ENCODE measurements at regions not wholly inside any gene's neighbourhood (a gene's known extent, or its start where the extent isn't known, plus 50 kb on each side); places are given as distances from the start of the nearest gene placed in this dataset.
"Not testable (repeated sequence)": the region's sequence is repeated elsewhere in the genome, so short reads cannot be mapped to it uniquely, and the experiment has no call there.

- in situ Hi-C loops (cut with HindIII; ENCODE audit: low pct_unique_long_range_greater_than_20kb, low sequenced_read_pairs) = no loop called here
- no peak for DNase-seq (ENCODE audit: low read depth in 1 of 2, low spot score in 1 of 2)
- TF ChIP-seq JUND (IDR thresholded peaks at IDR 0.05; ENCODE audit: low read depth) = no peak
Measured at GRCh38 chr11:21761000-21761399, 431.9 kb upstream of the ANO5 start.

- no peak for TF ChIP-seq JUND (IDR thresholded peaks at IDR 0.05; ENCODE audit: low read depth)
- in situ Hi-C loops (cut with HindIII; ENCODE audit: low pct_unique_long_range_greater_than_20kb, low sequenced_read_pairs) = no loop called here
- DNase-seq (ENCODE audit: low read depth in 1 of 2, low spot score in 1 of 2) = no peak
Measured at GRCh38 chr11:21768388-21768787, 424.5 kb upstream of the ANO5 start.

GRCh38 chr11:21769188-21769587 is 423.7 kb upstream of the ANO5 start:
- in situ Hi-C loops (cut with HindIII; ENCODE audit: low pct_unique_long_range_greater_than_20kb, low sequenced_read_pairs) = no loop called here
- no peak for TF ChIP-seq JUND (IDR thresholded peaks at IDR 0.05; ENCODE audit: low read depth)
- no peak for DNase-seq (ENCODE audit: low read depth in 1 of 2, low spot score in 1 of 2)

- no peak for TF ChIP-seq JUND (IDR thresholded peaks at IDR 0.05; ENCODE audit: low read depth)
- no peak for DNase-seq (ENCODE audit: low read depth in 1 of 2, low spot score in 1 of 2)
- in situ Hi-C loops (cut with HindIII; ENCODE audit: low pct_unique_long_range_greater_than_20kb, low sequenced_read_pairs) = no loop called here
Measured at GRCh38 chr11:21771097-21771496, 421.8 kb upstream of the ANO5 start.

- no peak for DNase-seq (ENCODE audit: low read depth in 1 of 2, low spot score in 1 of 2)
Measured at GRCh38 chr11:21774212-21774611, 418.7 kb upstream of the ANO5 start.

GRCh38 chr11:21775911-21776310 is 417.0 kb upstream of the ANO5 start:
- in situ Hi-C loops (cut with HindIII; ENCODE audit: low pct_unique_long_range_greater_than_20kb, low sequenced_read_pairs) = no loop called here
- no peak for DNase-seq (ENCODE audit: low read depth in 1 of 2, low spot score in 1 of 2)
- no peak for TF ChIP-seq JUND (IDR thresholded peaks at IDR 0.05; ENCODE audit: low read depth)

More at GRCh38 chr11:21774212-21774611, 418.7 kb upstream of the ANO5 start:
- no peak for TF ChIP-seq JUND (IDR thresholded peaks at IDR 0.05; ENCODE audit: low read depth)
- in situ Hi-C loops (cut with HindIII; ENCODE audit: low pct_unique_long_range_greater_than_20kb, low sequenced_read_pairs) = no loop called here

- no peak for TF ChIP-seq JUND (IDR thresholded peaks at IDR 0.05; ENCODE audit: low read depth)
- DNase-seq (ENCODE audit: low read depth in 1 of 2, low spot score in 1 of 2) = no peak
- in situ Hi-C loops (cut with HindIII; ENCODE audit: low pct_unique_long_range_greater_than_20kb, low sequenced_read_pairs) = no loop called here
Measured at GRCh38 chr11:21783954-21784353, 408.9 kb upstream of the ANO5 start.

GRCh38 chr11:21785351-21785750 is 407.5 kb upstream of the ANO5 start:
- no peak for DNase-seq (ENCODE audit: low read depth in 1 of 2, low spot score in 1 of 2)
- TF ChIP-seq JUND (IDR thresholded peaks at IDR 0.05; ENCODE audit: low read depth) = no peak
- in situ Hi-C loops (cut with HindIII; ENCODE audit: low pct_unique_long_range_greater_than_20kb, low sequenced_read_pairs) = no loop called here

- no peak for DNase-seq (ENCODE audit: low read depth in 1 of 2, low spot score in 1 of 2)
- TF ChIP-seq JUND (IDR thresholded peaks at IDR 0.05; ENCODE audit: low read depth) = no peak
- in situ Hi-C loops (cut with HindIII; ENCODE audit: low pct_unique_long_range_greater_than_20kb, low sequenced_read_pairs) = no loop called here
Measured at GRCh38 chr11:21794306-21794705, 398.6 kb upstream of the ANO5 start.

GRCh38 chr11:21798216-21798615 is 394.7 kb upstream of the ANO5 start:
- DNase-seq (ENCODE audit: low read depth in 1 of 2, low spot score in 1 of 2) = no peak
- no peak for TF ChIP-seq JUND (IDR thresholded peaks at IDR 0.05; ENCODE audit: low read depth)
- in situ Hi-C loops (cut with HindIII; ENCODE audit: low pct_unique_long_range_greater_than_20kb, low sequenced_read_pairs) = no loop called here

- DNase-seq (ENCODE audit: low read depth in 1 of 2, low spot score in 1 of 2); in situ Hi-C loops (cut with HindIII; ENCODE audit: low pct_unique_long_range_greater_than_20kb, low sequenced_read_pairs): not testable (repeated sequence)
Measured at GRCh38 chr11:21804523-21804922, 388.4 kb upstream of the ANO5 start.

GRCh38 chr11:21806508-21806907 is 386.4 kb upstream of the ANO5 start:
- no peak for DNase-seq (ENCODE audit: low read depth in 1 of 2, low spot score in 1 of 2)
- no peak for TF ChIP-seq JUND (IDR thresholded peaks at IDR 0.05; ENCODE audit: low read depth)
- in situ Hi-C loops (cut with HindIII; ENCODE audit: low pct_unique_long_range_greater_than_20kb, low sequenced_read_pairs) = no loop called here

- TF ChIP-seq JUND (IDR thresholded peaks at IDR 0.05; ENCODE audit: low read depth) = no peak
- in situ Hi-C loops (cut with HindIII; ENCODE audit: low pct_unique_long_range_greater_than_20kb, low sequenced_read_pairs) = no loop called here
Measured at GRCh38 chr11:21806947-21807346, 385.9 kb upstream of the ANO5 start.

GRCh38 chr11:21807350-21807749 is 385.5 kb upstream of the ANO5 start:
- no peak for TF ChIP-seq JUND (IDR thresholded peaks at IDR 0.05; ENCODE audit: low read depth)
- in situ Hi-C loops (cut with HindIII; ENCODE audit: low pct_unique_long_range_greater_than_20kb, low sequenced_read_pairs) = no loop called here
- no peak for DNase-seq (ENCODE audit: low read depth in 1 of 2, low spot score in 1 of 2)

More at GRCh38 chr11:21806947-21807346, 385.9 kb upstream of the ANO5 start:
- no peak for DNase-seq (ENCODE audit: low read depth in 1 of 2, low spot score in 1 of 2)
